HepG2 (cell line): ENCODE measurements at regions not wholly inside any gene's neighbourhood (a gene's known extent, or its start where the extent isn't known, plus 50 kb on each side); places are given as distances from the start of the nearest gene placed in this dataset.

Experiments used
- ATAC-seq: fragments of 200-7000 bp; cut with Tn5 transposase; 3 replicates; pipeline ENCODE4 v1.9.1; 2020; ENCODE audit warnings: mild to moderate bottlenecking, moderate library complexity
- BruUV-seq: library from RNA; stranded (reverse); fragments of 400-500 nt; replicated peaks from 2 replicates; lab custom pipeline; 2021; lab: Mats Ljungman, UMichigan
- CTCF ChIA-PET: fragments of 300-600 bp; formaldehyde crosslinking; extraction: SDS; loops from one replicate; lab custom pipeline; 2021; ENCODE audit warnings: low total read pairs, inconsistent platforms, low intra/inter-chr PET ratio; lab: Yijun Ruan, JAX
- POLR2A ChIA-PET: fragments of 350-600 bp; sonication (Branson Sonifier 250); formaldehyde crosslinking; loops from one replicate; lab custom pipeline; 2020; ENCODE audit warnings: antibody characterized with exemption, inconsistent platforms; lab: Yijun Ruan, JAX
- DNase-seq: peaks from one replicate; pipeline ENCODE4 v3.0.0-alpha.2; 2015; ENCODE audit warnings: low spot score
- FAIRE-seq: peaks from 3 replicates; lab custom pipeline; 2011; peaks lifted over from hg19 to GRCh38; lab: Jason Lieb, UNC
- H2AFZ ChIP-seq: one replicate; pipeline ENCODE4 v1.6.1; 2011; ENCODE audit warnings: low read length, inconsistent platforms
- H3K27ac ChIP-seq: fragments of 300-600 bp; 3 replicates; pipeline ENCODE4 v1.8.0; 2011; ENCODE audit warnings: mixed run types, mild to moderate bottlenecking, mixed read lengths, low read length, inconsistent platforms; ENCODE audit not compliant: insufficient read depth; ENCODE audit errors: extremely low read length
- H3K27me3 ChIP-seq, 2 experiments: fragments of 200-600 bp in 1 of 2; 2 replicates in 1 of 2; 3 replicates in 1 of 2; pipeline versions ENCODE4 v1.6.0 to v1.8.0; 2011; ENCODE audit warnings: low read length in 2 of 2, mild to moderate bottlenecking in 2 of 2, moderate library complexity in 2 of 2, inconsistent platforms in 1 of 2; ENCODE audit not compliant: insufficient read depth in 2 of 2, control insufficient read depth in 1 of 2
- H3K36me3 ChIP-seq, 2 experiments: fragments of 200-600 bp in 1 of 2; replicated peaks in 1 of 2; 2 replicates in 1 of 2; 3 replicates in 1 of 2; pipeline versions ENCODE4 v1.5.1 to v1.8.0; 2011; ENCODE audit warnings: low read length in 2 of 2, inconsistent platforms in 1 of 2; ENCODE audit not compliant: insufficient read depth in 2 of 2, control insufficient read depth in 1 of 2
- H3K4me1 ChIP-seq: 2 replicates; pipeline ENCODE4 v1.5.1; 2012; ENCODE audit warnings: low read length, inconsistent platforms; ENCODE audit not compliant: insufficient read depth
- H3K4me2 ChIP-seq: 2 replicates; pipeline ENCODE4 v1.6.0; 2011; ENCODE audit warnings: low read depth, low read length, inconsistent platforms
- H3K4me3 ChIP-seq, 3 experiments: fragments of 200-600 bp in 1 of 3; sonication (generic), shearing (Covaris generic) in 1 of 3; replicated peaks in 1 of 3; 2 replicates each; pipeline ENCODE4 v1.5.1; 2011 to 2016; ENCODE audit warnings: low read length in 3 of 3, inconsistent platforms in 2 of 3, low read depth in 2 of 3, mild to moderate bottlenecking in 2 of 3, control low read depth in 1 of 3, mixed read lengths in 1 of 3; ENCODE audit not compliant: insufficient read depth in 1 of 3
- H3K79me2 ChIP-seq: one replicate; pipeline ENCODE4 v1.6.1; 2011; ENCODE audit warnings: low read length, inconsistent platforms; ENCODE audit not compliant: insufficient read depth
- H3K9ac ChIP-seq: 2 replicates; pipeline ENCODE4 v1.6.0; 2011; ENCODE audit warnings: mild to moderate bottlenecking, low read depth, low read length, inconsistent platforms; ENCODE audit not compliant: insufficient read depth
- H3K9me3 ChIP-seq: 2 replicates; pipeline ENCODE4 v1.5.1; 2012; ENCODE audit warnings: mild to moderate bottlenecking, low read length
- H4K20me1 ChIP-seq: 2 replicates; pipeline ENCODE4 v1.6.0; 2011; ENCODE audit warnings: inconsistent platforms, mild to moderate bottlenecking, low read length, moderate library complexity; ENCODE audit not compliant: insufficient read depth
- CHD2 ChIP-seq: IDR thresholded peaks from 2 replicates; pipeline ENCODE4 v1.6.1; 2011; ENCODE audit warnings: low read depth, low read length, improper control_type of control experiment
- ELF1 ChIP-seq: sonication (generic); formaldehyde crosslinking; IDR thresholded peaks from 2 replicates; pipeline ENCODE4 v1.4.0; 2020; ENCODE audit warnings: missing genetic modification reagents
- HHEX ChIP-seq: IDR thresholded peaks from 2 replicates; pipeline ENCODE4 v1.6.1; 2016; ENCODE audit warnings: control low read depth
- PHF5A ChIP-seq: IDR thresholded peaks from one replicate; pipeline ENCODE4 v1.6.1; 2018; ENCODE audit warnings: low read depth, missing genetic modification reagents; ENCODE audit not compliant: unreplicated experiment
- ZNF570 ChIP-seq: sonication (generic); formaldehyde crosslinking; IDR thresholded peaks from 2 replicates; pipeline ENCODE4 v1.4.0; 2020; ENCODE audit warnings: mild to moderate bottlenecking, missing genetic modification reagents, borderline replicate concordance
- WGBS: methylation state at CpG from one replicate; pipeline ENCODE4 v1.1.6; 2017; ENCODE audit warnings: low lambda C conversion rate; 5-methylcytosine and 5-hydroxymethylcytosine counted together
- in situ Hi-C: cut with HindIII; loops from 2 replicates; pipeline ENCODE4 v1.10.0; 2017; ENCODE audit warnings: low pct_unique_long_range_greater_than_20kb; ENCODE audit not compliant: extremely low pct_ligation_motif_present
- intact Hi-C: fragments of 100-400 bp; cut with micrococcal nuclease; formaldehyde crosslinking; loops from one replicate; pipeline ENCODE4 v1.10.0; 2022; ENCODE audit not compliant: unreplicated experiment
- TF ChIP-seq, protein P1 (sequence below): sonication (generic); formaldehyde crosslinking; IDR thresholded peaks from one replicate; pipeline ENCODE4 v1.5.1; 2020; ENCODE audit warnings: mild to moderate bottlenecking, missing genetic modification reagents; ENCODE audit errors: not compliant biosample characterization

- CTCF ChIA-PET = no interaction called here
- in situ Hi-C loops = no loop called here
Observed at GRCh38 chr1:93733340-93733739, 51.7 kb upstream of the BCAR3 start.

More at GRCh38 chr1:93733340-93733739, 51.7 kb upstream of the BCAR3 start:
- intact Hi-C loops = loop anchor here (10.0 kb wide), 1 partner anchor 49 kb away; the partner anchor contains the start of gene BCAR3
- peaks cover 21% of the 10 kb centered on the region; the same call in 1 of the 2 replicates for H3K4me1 ChIP-seq
- 68% methylated on average over 7 of the region's 7 CpGs for WGBS
- H3K27me3 ChIP-seq = no peaks in the 10 kb centered on the region
- BruUV-seq = no TSS peak
- H3K36me3 ChIP-seq = no peaks in the 10 kb centered on the region
- TF ChIP-seq, protein P1, sequence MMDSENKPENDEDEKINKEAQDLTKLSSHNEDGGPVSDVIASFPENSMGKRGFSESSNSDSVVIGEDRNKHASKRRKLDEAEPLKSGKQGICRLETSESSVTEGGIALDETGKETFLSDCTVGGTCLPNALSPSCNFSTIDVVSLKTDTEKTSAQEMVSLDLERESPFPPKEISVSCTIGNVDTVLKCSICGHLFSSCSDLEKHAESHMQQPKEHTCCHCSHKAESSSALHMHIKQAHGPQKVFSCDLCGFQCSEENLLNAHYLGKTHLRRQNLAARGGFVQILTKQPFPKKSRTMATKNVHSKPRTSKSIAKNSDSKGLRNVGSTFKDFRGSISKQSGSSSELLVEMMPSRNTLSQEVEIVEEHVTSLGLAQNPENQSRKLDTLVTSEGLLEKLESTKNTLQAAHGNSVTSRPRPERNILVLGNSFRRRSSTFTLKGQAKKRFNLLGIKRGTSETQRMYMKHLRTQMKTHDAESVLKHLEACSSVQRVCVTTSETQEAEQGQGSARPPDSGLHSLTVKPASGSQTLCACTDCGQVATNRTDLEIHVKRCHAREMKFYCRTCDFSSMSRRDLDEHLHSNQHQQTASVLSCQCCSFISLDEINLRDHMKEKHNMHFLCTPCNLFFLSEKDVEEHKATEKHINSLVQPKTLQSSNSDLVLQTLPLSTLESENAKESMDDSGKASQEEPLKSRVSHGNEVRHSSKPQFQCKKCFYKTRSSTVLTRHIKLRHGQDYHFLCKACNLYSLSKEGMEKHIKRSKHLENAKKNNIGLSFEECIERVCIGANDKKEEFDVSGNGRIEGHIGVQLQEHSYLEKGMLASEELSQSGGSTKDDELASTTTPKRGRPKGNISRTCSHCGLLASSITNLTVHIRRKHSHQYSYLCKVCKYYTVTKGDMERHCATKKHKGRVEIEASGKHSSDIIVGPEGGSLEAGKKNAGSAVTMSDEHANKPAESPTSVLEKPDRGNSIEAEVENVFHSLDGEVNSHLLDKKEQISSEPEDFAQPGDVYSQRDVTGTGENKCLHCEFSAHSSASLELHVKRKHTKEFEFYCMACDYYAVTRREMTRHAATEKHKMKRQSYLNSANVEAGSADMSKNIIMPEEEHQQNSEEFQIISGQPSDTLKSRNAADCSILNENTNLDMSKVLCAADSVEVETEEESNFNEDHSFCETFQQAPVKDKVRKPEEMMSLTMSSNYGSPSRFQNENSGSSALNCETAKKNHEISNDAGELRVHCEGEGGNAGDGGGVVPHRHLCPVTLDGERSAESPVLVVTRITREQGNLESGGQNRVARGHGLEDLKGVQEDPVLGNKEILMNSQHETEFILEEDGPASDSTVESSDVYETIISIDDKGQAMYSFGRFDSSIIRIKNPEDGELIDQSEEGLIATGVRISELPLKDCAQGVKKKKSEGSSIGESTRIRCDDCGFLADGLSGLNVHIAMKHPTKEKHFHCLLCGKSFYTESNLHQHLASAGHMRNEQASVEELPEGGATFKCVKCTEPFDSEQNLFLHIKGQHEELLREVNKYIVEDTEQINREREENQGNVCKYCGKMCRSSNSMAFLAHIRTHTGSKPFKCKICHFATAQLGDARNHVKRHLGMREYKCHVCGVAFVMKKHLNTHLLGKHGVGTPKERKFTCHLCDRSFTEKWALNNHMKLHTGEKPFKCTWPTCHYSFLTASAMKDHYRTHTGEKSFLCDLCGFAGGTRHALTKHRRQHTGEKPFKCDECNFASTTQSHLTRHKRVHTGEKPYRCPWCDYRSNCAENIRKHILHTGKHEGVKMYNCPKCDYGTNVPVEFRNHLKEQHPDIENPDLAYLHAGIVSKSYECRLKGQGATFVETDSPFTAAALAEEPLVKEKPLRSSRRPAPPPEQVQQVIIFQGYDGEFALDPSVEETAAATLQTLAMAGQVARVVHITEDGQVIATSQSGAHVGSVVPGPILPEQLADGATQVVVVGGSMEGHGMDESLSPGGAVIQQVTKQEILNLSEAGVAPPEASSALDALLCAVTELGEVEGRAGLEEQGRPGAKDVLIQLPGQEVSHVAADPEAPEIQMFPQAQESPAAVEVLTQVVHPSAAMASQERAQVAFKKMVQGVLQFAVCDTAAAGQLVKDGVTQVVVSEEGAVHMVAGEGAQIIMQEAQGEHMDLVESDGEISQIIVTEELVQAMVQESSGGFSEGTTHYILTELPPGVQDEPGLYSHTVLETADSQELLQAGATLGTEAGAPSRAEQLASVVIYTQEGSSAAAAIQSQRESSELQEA (CRISPR knock-in tag) = no peak
- no peak for TF ChIP-seq CHD2
- no peak for TF ChIP-seq ZNF570 (CRISPR knock-in tag)
- no peak for TF ChIP-seq PHF5A (CRISPR knock-in tag)
- TF ChIP-seq ELF1 (CRISPR knock-in tag) = no peak
- TF ChIP-seq HHEX = no peak
- POLR2A ChIA-PET = no interaction called here
- no peak overlapping the region for H2AFZ ChIP-seq
- no peaks in the 10 kb centered on the region for H3K79me2 ChIP-seq
- H3K9ac ChIP-seq = no peak overlapping the region
- no peak overlapping the region for H3K4me3 ChIP-seq
- H3K4me2 ChIP-seq = no peak overlapping the region
- H4K20me1 ChIP-seq = no peaks in the 10 kb centered on the region
- no peaks in the 10 kb centered on the region for H3K9me3 ChIP-seq
- DNase-seq (no peak), ATAC-seq (no peak), FAIRE-seq (no peak)
- H3K27ac ChIP-seq = no peak overlapping the region
